Gastroesophageal sphincter (tissue), 4 donors: ENCODE measurements at regions not wholly inside any gene's neighbourhood (a gene's known extent, or its start where the extent isn't known, plus 50 kb on each side); places are given as distances from the start of the nearest gene placed in this dataset.
"Not testable (repeated sequence)": the region's sequence is repeated elsewhere in the genome, so short reads cannot be mapped to it uniquely, and the experiment has no call there.

ENCODE experiments used
- ATAC-seq: fragments of 150-250 bp; one replicate; pipeline ENCODE4 v1.9.1; 2016; ENCODE audit warnings: mild to moderate bottlenecking, moderate library complexity
- H3K27ac ChIP-seq, 4 donors: fragments of 200-600 bp; sonication (generic) in 3 of 4; 1 replicate in 3 of 4; 2 replicates in 1 of 4; pipeline ENCODE4 v1.5.1; 2016 to 2019
- H3K27me3 ChIP-seq: fragments of 200-600 bp; sonication (generic); one replicate; pipeline ENCODE4 v1.5.1; 2019
- H3K36me3 ChIP-seq, 2 donors: fragments of 200-600 bp; sonication (generic); one replicate each; pipeline ENCODE4 v1.5.1; 2019; ENCODE audit warnings: control low read depth in 1 of 2
- H3K4me1 ChIP-seq, 3 donors: fragments of 200-600 bp; sonication (generic); 1 replicate in 2 of 3; 2 replicates in 1 of 3; pipeline ENCODE4 v1.5.1; 2016 to 2019; ENCODE audit warnings: control low read depth in 2 of 3
- H3K4me3 ChIP-seq, 2 donors: fragments of 200-600 bp; sonication (generic); one replicate each; pipeline ENCODE4 v1.5.1; 2019; ENCODE audit warnings: mild to moderate bottlenecking in 1 of 2, moderate library complexity in 1 of 2
- H3K9me3 ChIP-seq, 3 donors: fragments of 200-600 bp; sonication (generic); one replicate each; pipeline ENCODE4 v1.5.1; 2017 to 2019; ENCODE audit warnings: control low read depth in 2 of 3
- EP300 ChIP-seq: sonication (generic); formaldehyde crosslinking; IDR thresholded peaks from one replicate; pipeline ENCODE4 v1.6.1; 2017; ENCODE audit warnings: antibody characterized with exemption, mild to moderate bottlenecking
- POLR2A ChIP-seq, 2 donors: fragments of 450-650 bp; IDR thresholded peaks; one replicate each; pipeline ENCODE4 v1.6.1; 2017; ENCODE audit warnings: antibody characterized with exemption in 2 of 2, mild to moderate bottlenecking in 2 of 2, moderate library complexity in 1 of 2
- POLR2AphosphoS5 ChIP-seq: sonication (generic); formaldehyde crosslinking; IDR thresholded peaks from one replicate; pipeline ENCODE4 v1.6.1; 2017; ENCODE audit warnings: antibody characterized with exemption
- WGBS, 2 donors: methylation state at CpG; one replicate each; pipeline ENCODE4 v1.1.5; 2018; ENCODE audit warnings: low coverage in 1 of 2; 5-methylcytosine and 5-hydroxymethylcytosine counted together
- TF ChIP-seq, protein P1 (sequence below), 4 experiments: fragments of 200-600 bp in 2 of 4; fragments of 450-650 bp in 2 of 4; sonication (generic) in 1 of 4; IDR thresholded peaks; one replicate each; pipeline ENCODE4 v1.5.1; 2017 to 2019; ENCODE audit warnings: antibody characterized with exemption in 4 of 4, mild to moderate bottlenecking in 2 of 4, moderate library complexity in 2 of 4

DNA sequence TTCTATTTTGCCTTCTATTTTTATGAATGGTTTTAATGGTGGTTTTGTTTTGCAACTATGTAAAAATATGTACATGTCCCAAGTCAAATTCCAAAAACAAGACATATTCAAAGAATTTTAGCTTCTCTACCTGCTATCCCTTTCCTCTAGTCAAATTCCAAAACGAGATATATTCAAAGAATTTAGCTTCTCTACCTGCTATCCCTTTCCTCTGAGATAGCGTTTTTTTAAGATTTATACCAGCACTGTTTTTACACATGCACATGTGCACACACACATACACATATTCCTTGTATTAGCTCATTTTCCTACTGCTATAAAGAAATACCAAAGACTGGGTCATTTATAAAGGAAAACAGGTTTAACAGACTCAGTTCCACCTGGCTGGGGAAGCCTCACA is 199.1 kb upstream of the ARL4C start:
- no peak overlapping the region for H3K27ac ChIP-seq
- no peak for ATAC-seq
- peaks cover 0 to 13% (median 0%) of the 10 kb centered on the region in 3 donors for H3K9me3 ChIP-seq
- 78 to 82% methylated on average over 2 of the region's 2 CpGs for WGBS, 2 donors
- TF ChIP-seq, protein P1, sequence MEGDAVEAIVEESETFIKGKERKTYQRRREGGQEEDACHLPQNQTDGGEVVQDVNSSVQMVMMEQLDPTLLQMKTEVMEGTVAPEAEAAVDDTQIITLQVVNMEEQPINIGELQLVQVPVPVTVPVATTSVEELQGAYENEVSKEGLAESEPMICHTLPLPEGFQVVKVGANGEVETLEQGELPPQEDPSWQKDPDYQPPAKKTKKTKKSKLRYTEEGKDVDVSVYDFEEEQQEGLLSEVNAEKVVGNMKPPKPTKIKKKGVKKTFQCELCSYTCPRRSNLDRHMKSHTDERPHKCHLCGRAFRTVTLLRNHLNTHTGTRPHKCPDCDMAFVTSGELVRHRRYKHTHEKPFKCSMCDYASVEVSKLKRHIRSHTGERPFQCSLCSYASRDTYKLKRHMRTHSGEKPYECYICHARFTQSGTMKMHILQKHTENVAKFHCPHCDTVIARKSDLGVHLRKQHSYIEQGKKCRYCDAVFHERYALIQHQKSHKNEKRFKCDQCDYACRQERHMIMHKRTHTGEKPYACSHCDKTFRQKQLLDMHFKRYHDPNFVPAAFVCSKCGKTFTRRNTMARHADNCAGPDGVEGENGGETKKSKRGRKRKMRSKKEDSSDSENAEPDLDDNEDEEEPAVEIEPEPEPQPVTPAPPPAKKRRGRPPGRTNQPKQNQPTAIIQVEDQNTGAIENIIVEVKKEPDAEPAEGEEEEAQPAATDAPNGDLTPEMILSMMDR (IDR thresholded peaks at IDR 0.05): no peak
- no peak for TF ChIP-seq EP300
- no peak for TF ChIP-seq POLR2AphosphoS5
- TF ChIP-seq POLR2A (IDR thresholded peaks at IDR 0.05): no peak
- no peaks in the 10 kb centered on the region for H3K36me3 ChIP-seq
- peaks cover 0 to 20% (median 0%) of the 10 kb centered on the region in 3 donors for H3K4me1 ChIP-seq
- H3K27me3 ChIP-seq: no peaks in the 10 kb centered on the region
- no peak overlapping the region for H3K4me3 ChIP-seq

DNA sequence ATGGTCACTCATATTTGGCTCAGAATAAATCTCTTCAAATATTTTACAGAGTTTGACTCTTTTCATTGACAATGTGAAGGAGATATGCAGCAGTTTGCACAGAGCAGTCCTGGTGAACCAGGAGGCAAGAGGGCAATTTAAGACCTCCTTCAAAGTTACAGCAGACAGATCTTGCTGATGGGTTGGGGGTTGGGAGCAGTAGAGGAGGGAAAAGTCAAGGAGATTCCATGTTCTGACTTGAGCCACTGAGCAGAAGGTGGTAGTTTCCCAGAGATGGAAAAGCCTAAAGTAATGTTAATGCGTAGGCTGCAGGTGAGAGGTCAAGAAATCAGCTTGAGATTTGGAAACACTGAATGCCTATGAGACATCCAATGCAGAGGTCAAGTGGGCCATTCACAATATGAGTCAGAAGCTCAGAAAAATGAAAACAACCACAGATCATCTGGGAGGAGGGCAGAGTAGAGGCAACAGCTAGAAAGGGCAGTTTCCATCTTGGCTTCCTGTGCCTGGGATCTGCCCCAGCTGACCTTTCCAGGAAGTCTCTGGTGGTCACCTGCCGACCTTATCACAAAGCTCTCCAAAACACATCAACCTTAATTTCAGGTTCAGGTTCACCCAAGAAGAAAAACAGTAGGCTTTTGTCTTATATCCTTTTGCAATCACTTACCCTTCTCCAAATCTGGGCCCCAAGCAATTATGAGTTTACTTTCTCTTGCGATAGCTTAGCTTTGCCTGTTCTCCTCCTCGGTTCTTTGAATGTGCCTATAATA is 197.5 kb upstream of the ARL4C start:
- Histone ChIP-seq H3K9me3 (peaks cover 0 to 13% (median 0%) of the 10 kb centered on the region in 3 donors), H3K36me3 (no peaks in the 10 kb centered on the region), H3K4me3 (no peak overlapping the region), H3K4me1 (peaks cover 2 to 34% (median 8%) of the 10 kb centered on the region in 3 donors), H3K27me3 (no peaks in the 10 kb centered on the region), H3K27ac (no peak overlapping the region)
- TF ChIP-seq POLR2AphosphoS5 (peak; percentile 19), POLR2A (IDR thresholded peaks at IDR 0.05) (no peak)
- WGBS, 2 donors: 75 to 95% methylated on average over 3 to 4 of the region's 4 CpGs
- no peak for ATAC-seq

DNA sequence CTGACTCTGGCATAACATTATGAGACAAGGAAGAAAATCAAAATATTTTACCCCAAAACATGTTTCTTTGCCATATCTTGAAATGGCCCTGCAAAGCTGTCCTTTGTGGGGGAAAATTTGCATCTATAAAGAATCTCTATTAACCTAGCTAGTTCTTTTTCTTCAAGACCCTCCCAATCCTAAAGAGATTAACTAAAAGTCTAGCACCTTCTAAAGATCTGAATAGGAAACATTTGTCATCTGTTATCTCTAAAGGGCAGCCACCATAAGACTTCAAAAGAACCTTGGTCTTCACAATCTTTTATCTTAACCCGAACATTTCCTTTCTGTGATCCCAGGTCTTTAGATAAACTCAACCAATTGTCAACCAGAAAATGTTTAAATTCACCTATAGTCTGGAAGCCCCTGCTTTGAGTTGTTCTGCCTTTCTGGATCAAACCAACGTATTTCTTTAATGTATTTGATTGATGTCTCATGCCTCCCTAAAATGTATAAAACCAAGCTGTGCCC is 196.9 kb upstream of the ARL4C start:
- 73 to 85% methylated on average over 1 to 2 of the region's 2 CpGs for WGBS, 2 donors
- not testable (repeated sequence) for H3K27ac ChIP-seq

DNA sequence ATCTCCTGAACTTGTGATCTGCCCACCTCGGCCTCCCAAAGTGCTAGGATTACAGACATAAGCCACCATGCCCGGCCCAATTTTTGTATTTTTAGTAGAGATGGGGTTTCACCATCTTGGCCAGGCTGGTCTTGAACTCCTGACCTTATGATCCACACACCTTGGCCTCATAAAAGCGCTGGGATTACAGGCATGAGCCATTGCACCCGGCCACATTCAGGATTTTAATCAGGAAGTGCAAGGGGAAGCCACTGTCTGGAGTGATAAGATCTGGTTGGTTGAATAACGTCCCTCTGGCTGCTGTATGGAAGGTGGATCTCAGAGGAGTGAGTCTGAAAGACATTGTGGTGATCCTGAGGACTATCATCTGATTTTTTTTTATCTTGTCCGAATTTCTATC is 196.3 kb upstream of the ARL4C start:
- not testable (repeated sequence) for H3K36me3 ChIP-seq, ATAC-seq, H3K27ac ChIP-seq, H3K27me3 ChIP-seq, H3K4me3 ChIP-seq
- Histone ChIP-seq H3K4me1 (peaks cover 2 to 34% (median 8%) of the 10 kb centered on the region in 3 donors), H3K9me3 (peaks cover 0 to 13% (median 0%) of the 10 kb centered on the region in 3 donors)
- WGBS, 2 donors: 54 to 93% methylated on average over 3 of the region's 6 CpGs

More for the DNA sequence above, 196.9 kb upstream of the ARL4C start:
- ATAC-seq, H3K36me3 ChIP-seq, H3K27me3 ChIP-seq, H3K4me3 ChIP-seq: not testable (repeated sequence)
- peaks cover 2 to 34% (median 8%) of the 10 kb centered on the region in 3 donors for H3K4me1 ChIP-seq
- H3K9me3 ChIP-seq: peaks cover 0 to 13% (median 0%) of the 10 kb centered on the region in 3 donors

DNA sequence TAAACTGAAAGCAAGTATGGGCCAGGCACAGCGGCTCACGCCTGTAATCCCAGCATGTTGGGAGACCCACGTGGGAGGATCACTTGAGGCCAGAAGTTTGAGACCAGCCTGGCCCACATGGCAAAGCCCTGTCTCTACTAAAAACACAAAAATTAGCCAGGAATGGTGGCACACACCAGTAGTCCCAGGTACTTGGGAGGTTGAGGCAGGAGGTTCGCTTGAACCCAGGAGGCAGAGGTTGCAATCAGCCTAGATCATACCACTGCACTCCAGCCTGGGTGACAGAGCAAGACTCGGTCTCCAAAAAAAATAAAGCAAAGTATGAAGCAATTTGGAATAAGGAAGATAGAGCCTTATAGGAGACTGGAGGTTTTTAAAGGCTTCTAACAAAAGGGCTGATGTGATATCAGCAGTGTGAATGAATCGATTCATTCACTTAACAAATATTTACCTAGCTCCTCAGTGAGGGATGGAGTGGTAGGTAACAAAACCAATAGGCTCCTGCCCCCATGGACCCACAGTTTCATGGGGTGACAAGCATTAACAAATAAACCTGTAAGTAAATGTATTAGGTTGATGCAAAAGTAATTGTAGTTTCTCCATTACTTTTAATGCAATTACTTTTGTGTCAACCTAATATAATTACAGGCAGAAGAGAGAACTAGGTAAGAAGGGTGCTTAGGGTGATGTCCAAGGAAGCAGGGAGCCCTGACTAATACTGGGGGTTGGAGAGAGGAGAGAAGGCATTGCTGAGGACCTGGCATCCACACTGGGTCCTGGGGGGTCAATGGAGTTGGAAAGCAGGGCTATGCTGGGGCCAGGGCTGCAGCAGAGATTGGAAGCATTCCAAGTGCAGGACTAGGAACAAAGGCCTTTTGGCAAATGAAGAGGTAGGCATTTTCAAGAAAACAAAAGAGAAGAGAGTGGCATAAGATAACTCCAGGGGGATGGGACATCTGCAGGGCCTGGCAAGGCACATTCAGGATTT is 195.4 kb upstream of the ARL4C start:
- peaks cover 2 to 34% (median 8%) of the 10 kb centered on the region in 3 donors for H3K4me1 ChIP-seq
- no peak for ATAC-seq
- H3K4me3 ChIP-seq: no peak overlapping the region
- H3K36me3 ChIP-seq: no peaks in the 10 kb centered on the region
- H3K27me3 ChIP-seq: no peaks in the 10 kb centered on the region
- WGBS, 2 donors: 49 to 66% methylated on average over 5 to 6 of the region's 6 CpGs
- TF ChIP-seq EP300: no peak
- peaks cover 0 to 6% (median 0%) of the 10 kb centered on the region in 3 donors for H3K9me3 ChIP-seq
- H3K27ac ChIP-seq: peak overlapping the region in 1 of 4 donors; percentile 33

DNA sequence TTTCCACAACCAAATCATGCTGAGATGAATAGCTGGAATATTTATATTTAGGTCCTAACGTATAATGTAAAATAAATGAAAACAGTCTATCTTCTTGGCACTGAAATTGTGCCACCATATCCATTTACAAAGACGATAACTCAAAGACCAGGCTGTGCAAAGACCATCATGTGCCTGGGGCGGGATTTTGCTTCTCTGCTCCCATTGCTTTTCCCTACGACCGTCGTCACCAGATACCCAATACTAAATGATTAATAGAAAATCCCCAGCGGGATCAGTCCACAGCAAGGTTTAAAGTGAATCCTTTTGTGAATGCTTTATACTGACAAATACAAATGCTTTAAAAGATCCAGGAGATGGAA is 194.3 kb upstream of the ARL4C start:
- Histone ChIP-seq H3K4me3 (no peak overlapping the region), H3K27me3 (no peaks in the 10 kb centered on the region), H3K4me1 (peaks cover 2 to 34% (median 8%) of the 10 kb centered on the region in 3 donors), H3K9me3 (no peaks in the 10 kb centered on the region), H3K27ac (peak overlapping the region in 2 of 4 donors; percentile 33 to 50), H3K36me3 (no peaks in the 10 kb centered on the region)
- TF ChIP-seq EP300 (no peak), POLR2A (IDR thresholded peaks at IDR 0.05) (no peak), POLR2AphosphoS5 (no peak)
- TF ChIP-seq, protein P1 (IDR thresholded peaks at IDR 0.05): no peak
- ATAC-seq: no peak
- 4 to 5% methylated on average over 7 of the region's 7 CpGs for WGBS, 2 donors
